ENCODE measurements at regions not wholly inside any gene's neighbourhood (a gene's known extent, or its start where the extent isn't known, plus 50 kb on each side); places are given as distances from the start of the nearest gene placed in this dataset.
A peak's percentile ranks its signal among the peaks of the same experiment; 100 is the strongest.

DNA sequence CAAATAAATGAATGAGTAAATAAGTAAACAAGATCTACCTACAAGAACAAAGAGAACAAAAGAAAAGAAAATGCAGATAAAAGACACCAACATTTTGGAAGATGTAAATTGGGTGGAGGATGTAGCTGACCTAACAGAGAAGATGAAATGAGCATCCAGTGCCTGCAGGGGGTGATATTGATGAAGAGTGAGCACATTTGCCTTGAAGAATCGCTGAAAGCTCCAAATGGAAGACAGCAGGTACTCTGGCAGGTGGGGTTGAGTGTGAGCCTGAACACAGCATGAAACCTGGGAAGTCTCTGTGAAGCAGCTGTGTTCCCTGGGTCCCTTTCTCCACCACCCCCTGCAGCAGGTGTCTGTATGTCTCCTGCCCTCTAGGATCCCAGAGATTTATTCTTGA, 125.6 kb downstream of the NXNL2 start:
- Histone ChIP-seq H3K36me3 (ENCODE audit: insufficient read depth, low read length) (no peaks in the 10 kb centered on the region), H3K9ac (ENCODE audit: low read length) (no peak overlapping the region), H3K4me2 (ENCODE audit: low read length) (no peak overlapping the region), H2AFZ (ENCODE audit: low read depth, low read length) (no peak overlapping the region), H3K79me2 (ENCODE audit: insufficient read depth, low read length) (no peaks in the 10 kb centered on the region), H4K20me1 (ENCODE audit: insufficient read depth, low read length) (no peaks in the 10 kb centered on the region), H3K9me3 (ENCODE audit: insufficient read depth, low read depth, low read length) (no peaks in the 10 kb centered on the region), H3K4me1 (ENCODE audit: insufficient read depth, low read length) (peaks cover 10% of the 10 kb centered on the region), H3K4me3 (ENCODE audit: insufficient read depth, low read depth, low read length) (no peak overlapping the region), H3K27me3 (ENCODE audit: insufficient read depth, low read length) (no peaks in the 10 kb centered on the region), H3K27ac (ENCODE audit: low read depth, low read length) (no peak overlapping the region)
- Mint-ChIP-seq H3K9me3 (ENCODE audit: unreplicated experiment) (peaks cover 2% of the 10 kb centered on the region), H3K4me1 (ENCODE audit: low read depth, unreplicated experiment) (peaks cover 2% of the 10 kb centered on the region), H3K4me3 (ENCODE audit: unreplicated experiment) (no peak overlapping the region), H3K36me3 (ENCODE audit: low read depth, unreplicated experiment) (no peaks in the 10 kb centered on the region), H3K27ac (ENCODE audit: unreplicated experiment) (no peak overlapping the region), H3K27me3 (ENCODE audit: low read depth, unreplicated experiment) (peaks cover under 1% of the 10 kb centered on the region)
- DNase-seq (ENCODE audit: low read depth), result no peak
- TF ChIP-seq, protein P1, sequence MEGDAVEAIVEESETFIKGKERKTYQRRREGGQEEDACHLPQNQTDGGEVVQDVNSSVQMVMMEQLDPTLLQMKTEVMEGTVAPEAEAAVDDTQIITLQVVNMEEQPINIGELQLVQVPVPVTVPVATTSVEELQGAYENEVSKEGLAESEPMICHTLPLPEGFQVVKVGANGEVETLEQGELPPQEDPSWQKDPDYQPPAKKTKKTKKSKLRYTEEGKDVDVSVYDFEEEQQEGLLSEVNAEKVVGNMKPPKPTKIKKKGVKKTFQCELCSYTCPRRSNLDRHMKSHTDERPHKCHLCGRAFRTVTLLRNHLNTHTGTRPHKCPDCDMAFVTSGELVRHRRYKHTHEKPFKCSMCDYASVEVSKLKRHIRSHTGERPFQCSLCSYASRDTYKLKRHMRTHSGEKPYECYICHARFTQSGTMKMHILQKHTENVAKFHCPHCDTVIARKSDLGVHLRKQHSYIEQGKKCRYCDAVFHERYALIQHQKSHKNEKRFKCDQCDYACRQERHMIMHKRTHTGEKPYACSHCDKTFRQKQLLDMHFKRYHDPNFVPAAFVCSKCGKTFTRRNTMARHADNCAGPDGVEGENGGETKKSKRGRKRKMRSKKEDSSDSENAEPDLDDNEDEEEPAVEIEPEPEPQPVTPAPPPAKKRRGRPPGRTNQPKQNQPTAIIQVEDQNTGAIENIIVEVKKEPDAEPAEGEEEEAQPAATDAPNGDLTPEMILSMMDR (IDR thresholded peaks at IDR 0.05; ENCODE audit: insufficient read depth, low read depth, low read length), result peak; percentile 50
- TF ChIP-seq EZH2 (IDR thresholded peaks at IDR 0.05; ENCODE audit: insufficient read depth, low read length), result no peak
- no peak for FAIRE-seq

DNA sequence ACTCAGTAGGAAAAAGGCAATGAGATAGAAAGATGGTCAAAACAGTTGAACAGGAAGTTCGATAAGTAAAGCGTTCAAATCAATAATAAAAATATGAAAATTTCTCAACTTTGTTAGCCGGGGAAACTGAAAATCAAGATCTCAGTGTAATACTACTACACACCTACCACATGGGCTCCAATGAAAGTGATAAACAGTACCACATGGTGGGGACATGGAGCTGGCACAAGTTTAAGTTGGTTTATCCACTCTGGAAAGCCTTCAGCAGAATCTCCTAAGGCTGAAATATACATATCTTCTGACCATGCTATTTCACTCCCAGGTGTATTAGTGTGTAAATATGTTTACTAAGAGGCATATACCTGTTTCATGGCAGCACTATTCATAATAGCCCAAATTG, 126.8 kb downstream of the NXNL2 start:
- no peak overlapping the region for H3K4me3 Mint-ChIP-seq (ENCODE audit: unreplicated experiment)

GRCh38 chr9:88663771-88664419, 128.9 kb downstream of the NXNL2 start:
- Mint-ChIP-seq H3K36me3 (ENCODE audit: low read depth, unreplicated experiment) (no peaks in the 10 kb centered on the region), H3K9me3 (ENCODE audit: unreplicated experiment) (peaks cover 2% of the 10 kb centered on the region), H3K4me3 (ENCODE audit: unreplicated experiment) (no peak overlapping the region), H3K4me1 (ENCODE audit: low read depth, unreplicated experiment) (no peaks in the 10 kb centered on the region), H3K27ac (ENCODE audit: unreplicated experiment) (no peak overlapping the region), H3K27me3 (ENCODE audit: low read depth, unreplicated experiment) (peaks cover 4% of the 10 kb centered on the region)
- no peaks in the 10 kb centered on the region for H3K4me1 ChIP-seq (ENCODE audit: insufficient read depth, low read length)
- no peak overlapping the region for H2AFZ ChIP-seq (ENCODE audit: low read depth, low read length)
- no peaks in the 10 kb centered on the region for H3K27me3 ChIP-seq (ENCODE audit: insufficient read depth, low read length)
- H3K4me2 ChIP-seq (ENCODE audit: low read length), result no peak overlapping the region
- H3K4me3 ChIP-seq (ENCODE audit: insufficient read depth, low read depth, low read length), result no peak overlapping the region
- no peaks in the 10 kb centered on the region for H3K79me2 ChIP-seq (ENCODE audit: insufficient read depth, low read length)
- H3K36me3 ChIP-seq (ENCODE audit: insufficient read depth, low read length), result no peaks in the 10 kb centered on the region
- DNase-seq (ENCODE audit: low read depth) (peak; percentile 72), FAIRE-seq (no peak)
- no peak for TF ChIP-seq EZH2 (IDR thresholded peaks at IDR 0.05; ENCODE audit: insufficient read depth, low read length)
- TF ChIP-seq, protein P1 (IDR thresholded peaks at IDR 0.05; ENCODE audit: insufficient read depth, low read depth, low read length), result no peak
- no peaks in the 10 kb centered on the region for H4K20me1 ChIP-seq (ENCODE audit: insufficient read depth, low read length)
- no peak overlapping the region for H3K27ac ChIP-seq (ENCODE audit: low read depth, low read length)
- H3K9me3 ChIP-seq (ENCODE audit: insufficient read depth, low read depth, low read length), result no peaks in the 10 kb centered on the region
- H3K9ac ChIP-seq (ENCODE audit: low read length), result no peak overlapping the region

More for the DNA sequence above, 126.8 kb downstream of the NXNL2 start:
- TF ChIP-seq EZH2 (IDR thresholded peaks at IDR 0.05; ENCODE audit: insufficient read depth, low read length), result no peak
- TF ChIP-seq, protein P1 (IDR thresholded peaks at IDR 0.05; ENCODE audit: insufficient read depth, low read depth, low read length), result no peak
- FAIRE-seq, result no peak
- Histone ChIP-seq H4K20me1 (ENCODE audit: insufficient read depth, low read length) (no peaks in the 10 kb centered on the region), H3K79me2 (ENCODE audit: insufficient read depth, low read length) (no peaks in the 10 kb centered on the region), H3K27me3 (ENCODE audit: insufficient read depth, low read length) (no peaks in the 10 kb centered on the region), H3K9me3 (ENCODE audit: insufficient read depth, low read depth, low read length) (no peaks in the 10 kb centered on the region), H3K36me3 (ENCODE audit: insufficient read depth, low read length) (no peaks in the 10 kb centered on the region), H3K4me3 (ENCODE audit: insufficient read depth, low read depth, low read length) (no peak overlapping the region), H2AFZ (ENCODE audit: low read depth, low read length) (no peak overlapping the region), H3K4me2 (ENCODE audit: low read length) (no peak overlapping the region), H3K9ac (ENCODE audit: low read length) (no peak overlapping the region), H3K27ac (ENCODE audit: low read depth, low read length) (no peak overlapping the region), H3K4me1 (ENCODE audit: insufficient read depth, low read length) (peaks cover 10% of the 10 kb centered on the region)
- Mint-ChIP-seq H3K4me1 (ENCODE audit: low read depth, unreplicated experiment) (peaks cover 2% of the 10 kb centered on the region), H3K9me3 (ENCODE audit: unreplicated experiment) (peaks cover 2% of the 10 kb centered on the region), H3K27ac (ENCODE audit: unreplicated experiment) (no peak overlapping the region), H3K27me3 (ENCODE audit: low read depth, unreplicated experiment) (peaks cover 4% of the 10 kb centered on the region), H3K36me3 (ENCODE audit: low read depth, unreplicated experiment) (no peaks in the 10 kb centered on the region)
- no peak for DNase-seq (ENCODE audit: low read depth)

All from astrocyte (in vitro differentiated cells and primary cell).